Smooth muscle cell (in vitro differentiated cells): ENCODE measurements at regions not wholly inside any gene's neighbourhood (a gene's known extent, or its start where the extent isn't known, plus 50 kb on each side); places are given as distances from the start of the nearest gene placed in this dataset.

Experiments used
- DNase-seq: peaks from one replicate; lab custom pipeline; 2025; ENCODE audit not compliant: unreplicated experiment; lab: John Stamatoyannopoulos, UW
- H2AFZ ChIP-seq: fragments of 200-600 bp; sonication (generic); 2 replicates; pipeline ENCODE4 v1.6.0; 2016; ENCODE audit warnings: antibody characterized with exemption, low read depth, mild to moderate bottlenecking
- H3F3A ChIP-seq: fragments of 200-600 bp; sonication (generic); 2 replicates; pipeline ENCODE4 v1.6.0; 2017; ENCODE audit warnings: antibody characterized with exemption, low read depth
- H3K27ac ChIP-seq: fragments of 200-600 bp; sonication (generic); 2 replicates; pipeline ENCODE4 v1.5.1; 2016; ENCODE audit warnings: low read depth, mild to moderate bottlenecking
- H3K27me3 ChIP-seq: fragments of 200-600 bp; sonication (generic); 2 replicates; pipeline ENCODE4 v1.6.1; 2016; ENCODE audit warnings: low read depth, mild to moderate bottlenecking
- H3K36me3 ChIP-seq: fragments of 200-600 bp; sonication (generic); 2 replicates; pipeline ENCODE4 v1.5.1; 2016; ENCODE audit warnings: low read depth
- H3K4me1 ChIP-seq: fragments of 200-600 bp; sonication (generic); 2 replicates; pipeline ENCODE4 v1.5.1; 2016; ENCODE audit warnings: low read depth
- H3K4me2 ChIP-seq: fragments of 200-600 bp; sonication (generic); 2 replicates; pipeline ENCODE4 v1.6.0; 2016; ENCODE audit warnings: mild to moderate bottlenecking
- H3K4me3 ChIP-seq: fragments of 200-600 bp; sonication (generic); 2 replicates; pipeline ENCODE4 v1.5.1; 2016; ENCODE audit warnings: mild to moderate bottlenecking
- H3K79me2 ChIP-seq: fragments of 200-600 bp; sonication (generic); 2 replicates; pipeline ENCODE4 v1.6.0; 2016; ENCODE audit warnings: low read depth, mild to moderate bottlenecking
- H3K9ac ChIP-seq: fragments of 200-600 bp; sonication (generic); 2 replicates; pipeline ENCODE4 v1.6.0; 2016; ENCODE audit warnings: low read depth
- H3K9me3 ChIP-seq: fragments of 200-600 bp; sonication (generic); replicated peaks from 2 replicates; pipeline ENCODE4 v1.5.1; 2016; ENCODE audit warnings: low read depth
- H4K20me1 ChIP-seq: fragments of 200-600 bp; sonication (generic); 2 replicates; pipeline ENCODE4 v1.6.0; 2016; ENCODE audit warnings: low read depth
- CTCF ChIP-seq: fragments of 200-600 bp; sonication (generic); IDR thresholded peaks from 2 replicates; pipeline ENCODE4 v1.5.1; 2017; ENCODE audit warnings: borderline replicate concordance, mild to moderate bottlenecking, antibody characterized with exemption; ENCODE audit not compliant: insufficient read depth, poor library complexity, severe bottlenecking
- WGBS: methylation state at CpG from one replicate; pipeline ENCODE4 v1.1.7; 2016; ENCODE audit warnings: low lambda C conversion rate; 5-methylcytosine and 5-hydroxymethylcytosine counted together

GRCh38 chr9:126151686-126152134 is 174.9 kb upstream of the MVB12B start:
- no peaks in the 10 kb centered on the region for H3K36me3 ChIP-seq

DNA sequence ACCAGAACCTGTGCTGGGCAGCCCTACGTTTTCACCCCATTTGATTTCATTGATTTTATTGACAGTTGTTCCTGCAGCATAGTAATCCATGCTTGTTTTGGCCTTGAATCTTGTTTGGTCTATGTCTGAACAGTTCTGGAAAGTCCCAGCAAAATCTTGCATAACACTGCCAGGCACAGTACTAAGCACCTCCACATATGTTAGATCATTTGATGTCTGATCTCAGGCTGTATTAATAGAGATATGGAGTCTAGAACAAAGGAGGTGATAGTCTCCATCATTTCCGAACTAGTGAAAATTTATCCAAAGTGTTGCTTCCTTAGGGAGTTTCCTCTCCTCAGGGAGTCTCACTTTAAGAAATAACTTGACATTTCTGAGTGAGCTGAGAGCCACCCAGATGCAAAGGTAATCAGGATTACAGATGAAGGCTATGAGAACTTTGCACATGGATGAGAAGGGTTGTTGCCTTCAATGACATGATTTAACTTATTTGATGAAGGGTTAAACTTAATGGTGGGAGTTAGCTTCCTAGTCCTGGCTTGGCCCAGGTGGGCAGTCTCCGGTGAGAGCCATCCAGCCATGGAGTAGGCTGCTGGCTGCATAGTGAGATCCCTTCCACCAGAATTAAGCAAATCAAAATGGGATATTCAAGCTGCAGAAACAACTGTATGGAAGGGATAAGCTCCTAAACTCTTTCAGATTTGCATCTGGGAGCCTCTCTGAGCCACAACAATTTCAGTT is 173.8 kb upstream of the MVB12B start:
- no peak overlapping the region for H3K9ac ChIP-seq
- H2AFZ ChIP-seq = no peak overlapping the region
- H3K79me2 ChIP-seq = no peaks in the 10 kb centered on the region
- no peaks in the 10 kb centered on the region for H3F3A ChIP-seq
- WGBS = 85% methylated on average over 3 of the region's 3 CpGs
- no peaks in the 10 kb centered on the region for H3K9me3 ChIP-seq
- H3K27ac ChIP-seq = no peak overlapping the region
- H3K4me2 ChIP-seq = no peak overlapping the region
- no peak overlapping the region for H3K4me3 ChIP-seq
- no peaks in the 10 kb centered on the region for H3K36me3 ChIP-seq
- no peak for TF ChIP-seq CTCF
- DNase-seq = no peak
- H4K20me1 ChIP-seq = no peaks in the 10 kb centered on the region
- peaks cover 15% of the 10 kb centered on the region for H3K27me3 ChIP-seq
- H3K4me1 ChIP-seq = no peaks in the 10 kb centered on the region

More at GRCh38 chr9:126151686-126152134, 174.9 kb upstream of the MVB12B start:
- 54% methylated on average over 5 of the region's 5 CpGs for WGBS
- no peak overlapping the region for H3K4me2 ChIP-seq
- no peak overlapping the region for H3K9ac ChIP-seq
- H3K79me2 ChIP-seq = no peaks in the 10 kb centered on the region
- H3K4me1 ChIP-seq = no peaks in the 10 kb centered on the region
- H4K20me1 ChIP-seq = no peaks in the 10 kb centered on the region
- no peak for TF ChIP-seq CTCF
- H3K27me3 ChIP-seq = peaks cover 16% of the 10 kb centered on the region
- H3K4me3 ChIP-seq = no peak overlapping the region
- no peak for DNase-seq
- no peaks in the 10 kb centered on the region for H3F3A ChIP-seq
- no peak overlapping the region for H3K27ac ChIP-seq
- H2AFZ ChIP-seq = no peak overlapping the region
- H3K9me3 ChIP-seq = no peaks in the 10 kb centered on the region

GRCh38 chr9:126153382-126153781 is 173.2 kb upstream of the MVB12B start:
- H3K79me2 ChIP-seq = no peaks in the 10 kb centered on the region
- no peak overlapping the region for H3K4me3 ChIP-seq
- peaks cover 11% of the 10 kb centered on the region for H3K27me3 ChIP-seq
- H3K9me3 ChIP-seq = no peaks in the 10 kb centered on the region
- no peaks in the 10 kb centered on the region for H3K36me3 ChIP-seq
- no peak overlapping the region for H3K9ac ChIP-seq
- no peak for DNase-seq
- WGBS = 72% methylated on average over 6 of the region's 6 CpGs
- H3K4me1 ChIP-seq = no peaks in the 10 kb centered on the region
- no peaks in the 10 kb centered on the region for H4K20me1 ChIP-seq
- no peak overlapping the region for H2AFZ ChIP-seq
- no peaks in the 10 kb centered on the region for H3F3A ChIP-seq
- no peak overlapping the region for H3K27ac ChIP-seq
- no peak for TF ChIP-seq CTCF
- H3K4me2 ChIP-seq = no peak overlapping the region
